Upper lobe of left lung (tissue), 4 donors: ENCODE measurements at regions not wholly inside any gene's neighbourhood (a gene's known extent, or its start where the extent isn't known, plus 50 kb on each side); places are given as distances from the start of the nearest gene placed in this dataset.
"Not testable (repeated sequence)": the region's sequence is repeated elsewhere in the genome, so short reads cannot be mapped to it uniquely, and the experiment has no call there.

Experiments used
- POLR2A ChIP-seq, 4 donors: fragments of 450-650 bp; IDR thresholded peaks; one replicate each; pipeline ENCODE4 v1.5.1; 2016 to 2017; ENCODE audit warnings: antibody characterized with exemption in 4 of 4, mild to moderate bottlenecking in 2 of 4
- POLR2AphosphoS5 ChIP-seq, 2 donors: sonication (generic); formaldehyde crosslinking; IDR thresholded peaks; one replicate each; pipeline ENCODE4 v1.5.1; 2017; ENCODE audit warnings: antibody characterized with exemption in 2 of 2
- TF ChIP-seq, protein P1 (sequence below), 6 experiments: fragments of 450-650 bp in 4 of 6; fragments of 200-600 bp in 2 of 6; sonication (generic) in 2 of 6; IDR thresholded peaks; one replicate each; pipeline ENCODE4 v1.5.1; 2016 to 2019; ENCODE audit warnings: antibody characterized with exemption in 6 of 6

DNA sequence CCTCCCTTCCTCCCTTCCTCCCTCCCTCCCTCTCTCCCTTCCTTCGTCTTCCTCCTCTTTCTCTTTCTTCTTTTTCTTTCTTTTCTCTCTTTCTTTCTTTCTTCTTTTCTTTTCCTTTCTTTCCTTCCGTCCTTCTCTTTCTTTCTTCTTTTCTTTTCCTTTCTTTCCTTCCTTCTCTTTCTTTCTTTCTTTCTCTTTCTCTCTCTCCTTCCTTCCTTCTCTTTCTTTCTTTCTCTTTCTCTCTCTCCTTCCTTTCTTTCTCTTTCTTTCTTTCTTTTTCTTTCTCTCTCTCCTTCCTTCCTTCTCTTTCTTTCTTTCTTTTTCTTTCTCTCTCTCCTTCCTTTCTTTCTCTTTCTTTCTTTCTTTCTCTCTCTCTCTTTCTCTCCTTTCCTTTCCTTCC, 84.4 kb upstream of the SLC24A2 start:
- TF ChIP-seq, protein P1, sequence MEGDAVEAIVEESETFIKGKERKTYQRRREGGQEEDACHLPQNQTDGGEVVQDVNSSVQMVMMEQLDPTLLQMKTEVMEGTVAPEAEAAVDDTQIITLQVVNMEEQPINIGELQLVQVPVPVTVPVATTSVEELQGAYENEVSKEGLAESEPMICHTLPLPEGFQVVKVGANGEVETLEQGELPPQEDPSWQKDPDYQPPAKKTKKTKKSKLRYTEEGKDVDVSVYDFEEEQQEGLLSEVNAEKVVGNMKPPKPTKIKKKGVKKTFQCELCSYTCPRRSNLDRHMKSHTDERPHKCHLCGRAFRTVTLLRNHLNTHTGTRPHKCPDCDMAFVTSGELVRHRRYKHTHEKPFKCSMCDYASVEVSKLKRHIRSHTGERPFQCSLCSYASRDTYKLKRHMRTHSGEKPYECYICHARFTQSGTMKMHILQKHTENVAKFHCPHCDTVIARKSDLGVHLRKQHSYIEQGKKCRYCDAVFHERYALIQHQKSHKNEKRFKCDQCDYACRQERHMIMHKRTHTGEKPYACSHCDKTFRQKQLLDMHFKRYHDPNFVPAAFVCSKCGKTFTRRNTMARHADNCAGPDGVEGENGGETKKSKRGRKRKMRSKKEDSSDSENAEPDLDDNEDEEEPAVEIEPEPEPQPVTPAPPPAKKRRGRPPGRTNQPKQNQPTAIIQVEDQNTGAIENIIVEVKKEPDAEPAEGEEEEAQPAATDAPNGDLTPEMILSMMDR (IDR thresholded peaks at IDR 0.05), result not testable (repeated sequence)
- not testable (repeated sequence) for TF ChIP-seq POLR2A, POLR2AphosphoS5 (IDR thresholded peaks at IDR 0.05)
